HG03066 (cell line): ENCODE measurements at regions not wholly inside any gene's neighbourhood (a gene's known extent, or its start where the extent isn't known, plus 50 kb on each side); places are given as distances from the start of the nearest gene placed in this dataset.
"Not testable (repeated sequence)": the region's sequence is repeated elsewhere in the genome, so short reads cannot be mapped to it uniquely, and the experiment has no call there.

Experiments used
- ATAC-seq: cut with Tn5 transposase; IDR thresholded peaks from one replicate; pipeline ENCODE4 v1.9.1; 2021; ENCODE audit warnings: low read depth; ENCODE audit not compliant: unreplicated experiment

DNA sequence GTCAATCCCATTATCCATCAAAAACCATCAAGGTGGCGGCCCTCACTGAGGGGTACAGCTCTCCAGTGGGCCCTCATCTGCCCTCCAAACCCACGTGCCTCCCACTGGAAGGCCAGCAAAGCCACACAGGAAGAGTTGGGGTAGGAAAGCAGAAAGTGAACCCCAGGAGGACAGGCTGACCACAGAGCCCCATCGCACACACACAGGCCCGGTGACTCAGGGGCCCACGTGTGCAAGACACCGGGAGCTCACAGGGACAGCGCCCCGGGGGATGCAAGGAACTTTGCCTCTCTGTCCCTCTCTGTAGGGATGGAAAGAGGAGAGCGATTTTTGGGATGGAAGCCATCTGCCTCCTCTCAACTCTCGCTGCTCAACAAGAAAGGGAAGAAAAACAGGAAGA is 85.0 kb upstream of the FRG2C start:
- ATAC-seq: not testable (repeated sequence)

DNA sequence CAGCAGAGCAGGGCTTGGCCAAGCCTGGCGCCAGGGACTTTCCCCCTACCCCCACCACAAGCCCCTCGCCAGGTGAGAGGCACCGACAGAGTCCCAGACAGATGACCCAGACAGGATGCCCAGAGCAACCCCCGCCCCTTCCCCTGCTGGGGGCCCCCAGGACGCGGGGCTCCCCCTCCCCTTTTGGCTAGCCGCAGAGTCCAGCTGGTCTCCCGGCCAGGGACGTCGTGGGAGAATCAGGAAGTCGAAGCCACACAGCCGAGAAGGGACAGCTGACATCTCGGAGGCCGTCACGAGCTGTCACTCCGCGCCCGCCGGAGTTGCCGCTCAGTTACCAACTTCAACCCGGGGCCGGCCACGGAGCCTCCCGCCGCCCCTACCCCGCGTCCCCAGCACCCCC is 84.6 kb upstream of the FRG2C start:
- ATAC-seq: not testable (repeated sequence)

DNA sequence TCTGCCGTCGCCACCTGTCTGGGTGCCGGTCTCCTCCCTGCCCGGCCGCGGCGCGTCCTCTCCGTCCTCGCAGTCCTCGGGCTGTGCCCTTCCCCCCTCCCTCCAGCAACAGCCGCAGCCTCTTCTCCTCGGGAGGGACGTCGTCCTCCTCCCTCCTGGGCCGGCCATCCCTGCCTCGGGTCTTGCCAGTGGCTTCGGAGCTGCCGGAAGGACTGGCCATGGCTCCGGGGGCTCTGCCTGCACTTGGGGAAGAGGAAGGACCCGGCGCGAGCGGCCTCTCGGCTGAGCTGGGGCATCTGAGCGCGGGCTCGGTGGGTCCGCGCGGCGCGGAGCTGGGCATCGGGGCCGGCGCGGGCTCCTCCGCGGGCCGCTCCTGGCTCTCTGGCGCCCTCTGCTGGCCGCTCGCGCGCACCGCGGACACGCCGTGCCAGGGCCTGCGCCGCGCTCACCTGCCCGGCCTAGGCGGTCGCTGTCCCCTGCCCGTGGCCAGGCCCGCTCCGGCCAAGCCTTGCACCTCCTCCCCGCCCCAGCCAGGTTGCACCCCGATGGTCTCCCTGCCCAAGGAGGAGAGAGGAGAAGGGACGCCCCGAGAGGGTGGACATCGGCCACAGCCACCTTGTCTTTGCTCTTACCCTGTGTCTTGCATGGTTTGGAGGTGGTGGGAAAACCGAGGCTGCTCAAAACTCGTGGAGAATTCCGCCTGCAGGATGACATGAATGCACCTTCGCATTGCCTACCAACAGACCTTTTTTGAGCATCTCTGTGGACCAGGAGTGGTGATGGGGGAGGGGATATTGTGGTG is 83.9 kb upstream of the FRG2C start:
- not testable (repeated sequence) for ATAC-seq

GRCh38 chr3:75582536-75582935 is 81.6 kb upstream of the FRG2C start:
- ATAC-seq: not testable (repeated sequence)

GRCh38 chr3:75583116-75583515 is 81.0 kb upstream of the FRG2C start:
- not testable (repeated sequence) for ATAC-seq

- not testable (repeated sequence) for ATAC-seq
Measured at GRCh38 chr3:75587695-75588094, 76.4 kb upstream of the FRG2C start.

DNA sequence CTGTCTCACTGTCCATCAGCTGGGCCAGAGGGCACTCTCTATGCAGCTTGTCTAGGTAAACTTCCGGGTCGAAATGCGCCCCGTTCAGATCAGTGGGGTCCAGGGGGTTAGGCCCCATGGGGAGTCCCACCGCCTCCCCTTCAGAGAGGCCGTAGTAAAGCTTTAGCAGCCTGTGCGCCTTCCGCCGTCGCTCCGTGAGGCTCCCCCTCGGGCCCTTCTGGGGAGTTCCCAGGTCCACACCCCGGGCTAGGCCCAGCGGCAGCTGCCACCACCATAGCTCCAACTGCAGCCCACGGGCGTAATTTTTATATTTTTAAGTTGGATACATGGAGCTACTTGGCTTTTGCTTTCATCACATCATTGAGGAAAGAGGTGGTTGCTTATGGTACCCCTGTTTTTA is 73.7 kb upstream of the FRG2C start:
- not testable (repeated sequence) for ATAC-seq

- not testable (repeated sequence) for ATAC-seq
Measured at GRCh38 chr3:75604286-75604934, 59.7 kb upstream of the FRG2C start.

- not testable (repeated sequence) for ATAC-seq
Measured at GRCh38 chr3:75607996-75608395, 56.1 kb upstream of the FRG2C start.

DNA sequence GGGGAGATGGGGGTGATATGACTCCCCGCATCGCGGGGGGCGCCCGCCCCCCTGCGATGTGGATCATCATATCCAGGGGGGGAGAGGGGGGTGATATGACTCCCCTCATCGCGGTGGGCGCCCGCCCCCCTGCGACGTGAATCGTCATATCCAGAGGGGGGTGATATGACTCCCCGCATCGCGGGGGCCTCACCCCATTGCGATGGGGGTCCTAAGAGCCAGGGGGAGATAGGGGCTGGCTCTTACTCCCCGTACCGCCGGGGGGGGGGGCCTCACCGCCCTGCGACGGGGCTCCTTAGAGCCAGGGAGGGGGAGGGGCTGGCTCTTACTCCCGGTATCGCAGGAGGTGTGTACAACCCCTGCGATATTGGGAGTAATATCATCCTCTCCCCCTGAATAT is 54.5 kb upstream of the FRG2C start:
- not testable (repeated sequence) for ATAC-seq

GRCh38 chr3:75610773-75611172 is 53.4 kb upstream of the FRG2C start:
- ATAC-seq: no peak

DNA sequence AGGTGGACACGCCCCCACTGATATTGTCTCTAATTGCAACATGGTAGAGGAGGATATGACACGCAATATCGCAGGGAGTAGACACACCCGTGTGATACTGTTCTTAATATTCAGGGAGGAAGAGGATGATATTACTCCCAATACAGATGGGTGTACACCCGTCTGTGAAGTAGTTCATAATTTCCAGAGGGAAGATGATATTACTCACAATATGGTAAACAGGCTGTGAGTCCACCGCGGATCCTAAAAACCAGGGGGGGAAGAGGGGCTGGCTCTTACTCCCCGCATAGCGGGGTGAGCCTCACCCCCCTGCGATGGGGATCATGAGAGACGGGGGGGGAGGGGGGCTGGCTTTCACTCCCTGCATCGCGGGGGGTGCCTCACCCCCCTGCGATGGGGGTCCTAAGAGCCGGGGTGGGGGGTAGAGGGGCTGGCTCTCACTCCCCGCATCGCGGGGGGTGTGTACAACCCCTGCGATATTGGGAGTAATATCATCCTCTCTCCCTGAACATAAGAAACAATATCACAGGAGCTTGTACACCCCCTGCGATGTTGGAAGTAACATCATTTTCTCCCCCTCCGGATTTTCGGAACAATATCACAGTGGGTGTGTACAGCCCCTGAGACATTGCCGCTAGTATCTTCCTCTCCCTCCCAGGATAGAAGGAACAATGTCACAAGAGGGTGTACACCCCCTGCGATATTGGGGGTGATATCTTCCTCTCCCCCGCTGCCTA is 52.2 kb upstream of the FRG2C start:
- not testable (repeated sequence) for ATAC-seq
